ENCODE measurements at regions not wholly inside any gene's neighbourhood (a gene's known extent, or its start where the extent isn't known, plus 50 kb on each side); places are given as distances from the start of the nearest gene placed in this dataset.
"Not testable (repeated sequence)": the region's sequence is repeated elsewhere in the genome, so short reads cannot be mapped to it uniquely, and the experiment has no call there.

DNA sequence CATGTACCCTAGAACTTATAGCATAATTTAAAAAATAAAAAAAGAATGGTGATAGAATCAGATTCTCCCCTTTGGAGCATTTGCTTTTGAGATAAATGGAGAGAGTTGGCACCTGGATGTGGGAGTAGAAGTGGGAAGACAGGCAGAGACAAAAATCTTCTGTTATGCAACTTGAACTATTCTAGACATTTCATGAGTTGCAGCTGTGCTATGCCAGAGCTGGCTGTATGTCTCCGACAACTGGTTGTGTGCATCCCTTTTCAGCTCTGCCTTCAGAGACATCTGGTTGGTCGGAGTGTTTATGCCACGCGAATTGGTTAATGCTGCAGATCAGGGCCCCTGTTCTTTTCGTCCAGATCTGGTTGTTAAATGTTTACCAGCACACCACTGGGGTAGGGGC, 161.3 kb downstream of the JRKL start:
- H3K9me3 ChIP-seq (ENCODE audit: low read depth, low read length), result no peaks in the 10 kb centered on the region
- H3K79me2 ChIP-seq (ENCODE audit: insufficient read depth, low read length), result no peaks in the 10 kb centered on the region
- no peak overlapping the region for H3K4me2 ChIP-seq (ENCODE audit: insufficient read depth, low read length)
- DNase-seq (ENCODE audit: insufficient read length, low spot score, missing footprints), result no peak
- H4K20me1 ChIP-seq (ENCODE audit: insufficient read depth, low read length), result no peaks in the 10 kb centered on the region
- H3K36me3 ChIP-seq (ENCODE audit: insufficient read depth, low read length), result no peaks in the 10 kb centered on the region
- H3K4me1 ChIP-seq (ENCODE audit: insufficient read depth, low read length), result no peaks in the 10 kb centered on the region
- no peak overlapping the region for H3K27ac ChIP-seq (ENCODE audit: low read depth, low read length)
- TF ChIP-seq, protein P1, sequence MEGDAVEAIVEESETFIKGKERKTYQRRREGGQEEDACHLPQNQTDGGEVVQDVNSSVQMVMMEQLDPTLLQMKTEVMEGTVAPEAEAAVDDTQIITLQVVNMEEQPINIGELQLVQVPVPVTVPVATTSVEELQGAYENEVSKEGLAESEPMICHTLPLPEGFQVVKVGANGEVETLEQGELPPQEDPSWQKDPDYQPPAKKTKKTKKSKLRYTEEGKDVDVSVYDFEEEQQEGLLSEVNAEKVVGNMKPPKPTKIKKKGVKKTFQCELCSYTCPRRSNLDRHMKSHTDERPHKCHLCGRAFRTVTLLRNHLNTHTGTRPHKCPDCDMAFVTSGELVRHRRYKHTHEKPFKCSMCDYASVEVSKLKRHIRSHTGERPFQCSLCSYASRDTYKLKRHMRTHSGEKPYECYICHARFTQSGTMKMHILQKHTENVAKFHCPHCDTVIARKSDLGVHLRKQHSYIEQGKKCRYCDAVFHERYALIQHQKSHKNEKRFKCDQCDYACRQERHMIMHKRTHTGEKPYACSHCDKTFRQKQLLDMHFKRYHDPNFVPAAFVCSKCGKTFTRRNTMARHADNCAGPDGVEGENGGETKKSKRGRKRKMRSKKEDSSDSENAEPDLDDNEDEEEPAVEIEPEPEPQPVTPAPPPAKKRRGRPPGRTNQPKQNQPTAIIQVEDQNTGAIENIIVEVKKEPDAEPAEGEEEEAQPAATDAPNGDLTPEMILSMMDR (IDR thresholded peaks at IDR 0.05; ENCODE audit: extremely low read depth, low read depth, low read length), result no peak
- H2AFZ ChIP-seq (ENCODE audit: low read length), result no peak overlapping the region
- H3K27me3 ChIP-seq (ENCODE audit: insufficient read depth, low read length), result no peaks in the 10 kb centered on the region
- no peak overlapping the region for H3K4me3 ChIP-seq (ENCODE audit: insufficient read depth, low read length)

DNA sequence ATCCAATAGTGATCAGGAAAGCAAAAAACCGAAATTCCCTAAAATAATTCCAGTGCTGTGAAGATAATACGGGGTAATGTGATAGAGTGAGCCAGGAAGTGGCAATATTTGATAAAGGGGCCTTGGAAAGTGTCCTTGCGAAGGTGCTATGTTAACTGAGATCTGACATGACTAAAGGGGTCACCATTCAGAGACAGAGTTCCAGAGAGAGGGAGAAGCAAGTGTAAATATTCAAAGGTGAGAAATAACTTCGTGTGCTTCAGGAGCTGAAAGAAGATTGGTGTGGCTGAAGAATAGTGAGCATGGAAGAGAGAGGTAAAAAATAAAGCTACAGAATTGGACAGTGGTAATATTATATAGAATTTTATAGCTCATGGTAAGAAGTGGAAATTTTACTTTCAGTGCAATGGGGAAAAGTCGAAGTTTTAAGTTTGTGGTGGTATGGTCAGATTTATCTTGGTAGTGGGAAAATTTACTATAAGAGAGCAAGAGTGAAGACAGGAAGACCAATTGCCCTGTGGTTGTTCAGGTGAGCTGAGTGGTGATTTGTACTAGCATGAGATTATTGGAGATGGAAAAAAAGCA, 164.5 kb downstream of the JRKL start:
- Histone ChIP-seq H3K79me2 (ENCODE audit: insufficient read depth, low read length) (no peaks in the 10 kb centered on the region), H3K4me3 (ENCODE audit: insufficient read depth, low read length) (no peak overlapping the region), H3K4me1 (ENCODE audit: insufficient read depth, low read length) (no peaks in the 10 kb centered on the region), H3K27me3 (ENCODE audit: insufficient read depth, low read length) (no peaks in the 10 kb centered on the region), H4K20me1 (ENCODE audit: insufficient read depth, low read length) (no peaks in the 10 kb centered on the region), H3K36me3 (ENCODE audit: insufficient read depth, low read length) (no peaks in the 10 kb centered on the region), H3K4me2 (ENCODE audit: insufficient read depth, low read length) (no peak overlapping the region), H3K9me3 (ENCODE audit: low read depth, low read length) (no peaks in the 10 kb centered on the region), H2AFZ (ENCODE audit: low read length) (no peak overlapping the region), H3K27ac (ENCODE audit: low read depth, low read length) (no peak overlapping the region)
- TF ChIP-seq, protein P1 (IDR thresholded peaks at IDR 0.05; ENCODE audit: extremely low read depth, low read depth, low read length), result no peak
- no peak for DNase-seq (ENCODE audit: insufficient read length, low spot score, missing footprints)

DNA sequence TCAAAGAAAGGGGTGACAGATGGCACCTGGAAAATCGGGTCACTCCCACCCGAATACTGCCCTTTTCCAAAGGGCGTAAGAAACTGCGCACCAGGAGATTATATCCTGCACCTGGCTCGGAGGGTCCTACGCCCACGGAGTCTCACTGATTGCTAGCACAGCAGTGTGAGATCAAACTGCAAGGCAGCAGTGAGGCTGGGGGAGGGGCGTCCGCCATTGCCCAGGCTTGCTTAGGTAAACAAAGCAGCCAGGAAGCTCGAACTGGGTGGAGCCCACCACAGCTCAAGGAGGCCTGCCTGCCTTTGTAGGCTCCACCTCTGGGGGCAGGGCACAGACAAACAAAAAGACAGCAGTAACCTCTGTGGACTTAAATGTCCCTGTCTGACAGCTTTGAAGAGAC, 166.0 kb downstream of the JRKL start:
- not testable (repeated sequence) for DNase-seq (ENCODE audit: insufficient read length, low spot score, missing footprints); H3K4me1 ChIP-seq (ENCODE audit: insufficient read depth, low read length); H3K79me2 ChIP-seq (ENCODE audit: insufficient read depth, low read length); H3K36me3 ChIP-seq (ENCODE audit: insufficient read depth, low read length); H3K9me3 ChIP-seq (ENCODE audit: low read depth, low read length); H4K20me1 ChIP-seq (ENCODE audit: insufficient read depth, low read length); H2AFZ ChIP-seq (ENCODE audit: low read length); H3K4me3 ChIP-seq (ENCODE audit: insufficient read depth, low read length); H3K4me2 ChIP-seq (ENCODE audit: insufficient read depth, low read length); H3K27ac ChIP-seq (ENCODE audit: low read depth, low read length); H3K27me3 ChIP-seq (ENCODE audit: insufficient read depth, low read length)

DNA sequence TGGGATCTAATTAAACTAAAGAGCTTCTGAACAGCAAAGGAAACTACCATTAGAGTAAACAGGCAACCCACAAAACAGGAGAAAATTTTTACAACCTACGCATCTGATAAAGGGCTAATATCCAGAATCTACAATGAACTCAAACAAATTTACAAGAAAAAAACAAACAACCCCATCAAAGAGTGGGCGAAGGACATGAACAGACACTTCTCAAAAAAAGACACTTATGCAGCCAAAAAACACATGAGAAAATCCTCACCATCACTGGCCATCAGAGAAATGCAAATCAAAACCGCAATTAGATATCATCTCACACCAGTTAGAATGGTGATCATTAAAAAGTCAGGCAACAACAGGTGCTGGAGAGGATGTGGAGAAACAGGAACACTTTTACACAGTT, 170.9 kb downstream of the JRKL start:
- H2AFZ ChIP-seq (ENCODE audit: low read length); H3K9me3 ChIP-seq (ENCODE audit: low read depth, low read length); H3K27ac ChIP-seq (ENCODE audit: low read depth, low read length); H3K4me1 ChIP-seq (ENCODE audit: insufficient read depth, low read length); H4K20me1 ChIP-seq (ENCODE audit: insufficient read depth, low read length); H3K27me3 ChIP-seq (ENCODE audit: insufficient read depth, low read length); DNase-seq (ENCODE audit: insufficient read length, low spot score, missing footprints); H3K79me2 ChIP-seq (ENCODE audit: insufficient read depth, low read length); H3K36me3 ChIP-seq (ENCODE audit: insufficient read depth, low read length); H3K4me3 ChIP-seq (ENCODE audit: insufficient read depth, low read length); H3K4me2 ChIP-seq (ENCODE audit: insufficient read depth, low read length): not testable (repeated sequence)

DNA sequence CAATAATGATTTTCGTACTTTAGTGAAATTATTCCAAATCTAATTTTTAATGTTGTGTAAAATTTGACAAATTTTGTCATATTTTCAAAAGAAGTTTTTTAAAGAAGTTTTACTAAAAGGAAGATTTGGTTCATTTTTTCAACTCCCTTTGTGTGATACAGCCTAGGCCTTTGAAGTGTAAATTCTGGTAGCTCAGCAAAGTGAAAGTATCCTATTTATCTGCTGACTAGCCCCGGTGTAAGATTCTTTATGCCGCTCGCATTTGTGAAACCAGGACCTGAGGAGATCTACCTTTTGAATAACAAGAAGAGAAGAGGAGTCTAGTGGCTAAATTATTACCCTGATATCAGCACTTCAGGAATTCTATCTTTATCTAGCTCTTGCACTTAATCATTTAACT, 177.4 kb downstream of the JRKL start:
- H3K4me1 ChIP-seq (ENCODE audit: insufficient read depth, low read length), result no peaks in the 10 kb centered on the region
- TF ChIP-seq, protein P1 (IDR thresholded peaks at IDR 0.05; ENCODE audit: extremely low read depth, low read depth, low read length), result no peak
- H4K20me1 ChIP-seq (ENCODE audit: insufficient read depth, low read length), result no peaks in the 10 kb centered on the region
- H3K27ac ChIP-seq (ENCODE audit: low read depth, low read length), result no peak overlapping the region
- H2AFZ ChIP-seq (ENCODE audit: low read length), result peak overlapping the region; percentile 76
- DNase-seq (ENCODE audit: insufficient read length, low spot score, missing footprints), result no peak
- no peaks in the 10 kb centered on the region for H3K9me3 ChIP-seq (ENCODE audit: low read depth, low read length)
- H3K79me2 ChIP-seq (ENCODE audit: insufficient read depth, low read length), result no peaks in the 10 kb centered on the region
- peak overlapping the region; percentile 61 for H3K4me3 ChIP-seq (ENCODE audit: insufficient read depth, low read length)
- no peaks in the 10 kb centered on the region for H3K27me3 ChIP-seq (ENCODE audit: insufficient read depth, low read length)
- H3K4me2 ChIP-seq (ENCODE audit: insufficient read depth, low read length), result peak overlapping the region; percentile 49
- no peaks in the 10 kb centered on the region for H3K36me3 ChIP-seq (ENCODE audit: insufficient read depth, low read length)

All from osteoblast (primary cell).